Keratinocyte (primary cell): ENCODE measurements at regions not wholly inside any gene's neighbourhood (a gene's known extent, or its start where the extent isn't known, plus 50 kb on each side); places are given as distances from the start of the nearest gene placed in this dataset.

Experiments
- DNase-seq: peaks from one replicate; pipeline ENCODE4 v3.0.0-alpha.2; 2011; ENCODE audit warnings: low read depth, missing footprints, low spot score
- FAIRE-seq: peaks from 2 replicates; lab custom pipeline; 2011; peaks lifted over from hg19 to GRCh38; lab: Jason Lieb, UNC
- H2AFZ ChIP-seq: 2 replicates; pipeline ENCODE4 v1.6.0; 2012; ENCODE audit warnings: low read length, control low read depth, inconsistent platforms; ENCODE audit not compliant: control insufficient read depth
- H3K27ac ChIP-seq: 2 replicates; pipeline ENCODE4 v1.5.1; 2011; ENCODE audit warnings: low read length; ENCODE audit not compliant: control insufficient read depth, insufficient read depth
- H3K27me3 ChIP-seq: 3 replicates; pipeline ENCODE4 v1.6.0; 2011; ENCODE audit warnings: low read length; ENCODE audit not compliant: control insufficient read depth, insufficient read depth; ENCODE audit errors: extremely low read depth
- H3K36me3 ChIP-seq, 2 experiments: 2 replicates in 1 of 2; 3 replicates in 1 of 2; pipeline ENCODE4 v1.5.1; 2011; ENCODE audit warnings: low read length in 2 of 2, mild to moderate bottlenecking in 1 of 2; ENCODE audit not compliant: control insufficient read depth in 2 of 2, insufficient read depth in 2 of 2; ENCODE audit errors: extremely low read depth in 1 of 2
- H3K4me1 ChIP-seq: 3 replicates; pipeline ENCODE4 v1.5.1; 2011; ENCODE audit warnings: low read length; ENCODE audit not compliant: control insufficient read depth, insufficient read depth; ENCODE audit errors: extremely low read depth
- H3K4me2 ChIP-seq: 3 replicates; pipeline ENCODE4 v1.6.0; 2011; ENCODE audit warnings: low read depth, low read length; ENCODE audit not compliant: control insufficient read depth, insufficient read depth; ENCODE audit errors: extremely low read depth
- H3K4me3 ChIP-seq, 3 experiments: fragments of 200-600 bp in 1 of 3; sonication (generic) in 1 of 3; 2 replicates in 2 of 3; 3 replicates in 1 of 3; pipeline ENCODE4 v1.5.1; 2011 to 2016; ENCODE audit warnings: low read length in 3 of 3, mild to moderate bottlenecking in 3 of 3, control low read depth in 2 of 3, inconsistent platforms in 1 of 3, low read depth in 1 of 3, mixed read lengths in 1 of 3, mixed run types in 1 of 3, moderate library complexity in 1 of 3; ENCODE audit not compliant: control insufficient read depth in 2 of 3, insufficient read depth in 2 of 3; ENCODE audit errors: extremely low read depth in 1 of 3
- H3K79me2 ChIP-seq: 2 replicates; pipeline ENCODE4 v1.6.0; 2012; ENCODE audit warnings: low read length; ENCODE audit not compliant: control insufficient read depth, insufficient read depth
- H3K9ac ChIP-seq: 3 replicates; pipeline ENCODE4 v1.6.0; 2011; ENCODE audit warnings: low read length; ENCODE audit not compliant: control insufficient read depth, insufficient read depth; ENCODE audit errors: extremely low read depth
- H3K9me1 ChIP-seq: 3 replicates; pipeline ENCODE4 v1.6.0; 2011; ENCODE audit warnings: low read length; ENCODE audit not compliant: control insufficient read depth, insufficient read depth; ENCODE audit errors: extremely low read depth
- H3K9me3 ChIP-seq: 2 replicates; pipeline ENCODE4 v1.5.1; 2012; ENCODE audit warnings: low read depth, low read length; ENCODE audit not compliant: control insufficient read depth
- H4K20me1 ChIP-seq: 3 replicates; pipeline ENCODE4 v1.6.0; 2011; ENCODE audit warnings: low read length; ENCODE audit not compliant: control insufficient read depth, insufficient read depth; ENCODE audit errors: extremely low read depth
- CTCF ChIP-seq, 3 experiments: IDR thresholded peaks in 1 of 3; conservative IDR thresholded peaks in 1 of 3; optimal IDR thresholded peaks in 1 of 3; 2 replicates in 2 of 3; 3 replicates in 1 of 3; pipeline versions ENCODE3 to v1.5.1; 2011; ENCODE audit warnings: low read length in 3 of 3, mild to moderate bottlenecking in 3 of 3, moderate library complexity in 2 of 3, control low read depth in 1 of 3, inconsistent platforms in 1 of 3; ENCODE audit not compliant: insufficient read depth in 2 of 3; ENCODE audit errors: extremely low read depth in 1 of 3
- EZH2 ChIP-seq: IDR thresholded peaks from one replicate; pipeline ENCODE4 v1.6.1; 2012; ENCODE audit warnings: inconsistent platforms, mild to moderate bottlenecking, low read length, moderate library complexity
- dilution Hi-C: fragments of 300-500 bp; cut with MboI; formaldehyde crosslinking; loops from one replicate; pipeline ENCODE4 v1.7.0; 2020; ENCODE audit warnings: low sequenced_read_pairs; ENCODE audit not compliant: extremely low pct_ligation_motif_present

DNA sequence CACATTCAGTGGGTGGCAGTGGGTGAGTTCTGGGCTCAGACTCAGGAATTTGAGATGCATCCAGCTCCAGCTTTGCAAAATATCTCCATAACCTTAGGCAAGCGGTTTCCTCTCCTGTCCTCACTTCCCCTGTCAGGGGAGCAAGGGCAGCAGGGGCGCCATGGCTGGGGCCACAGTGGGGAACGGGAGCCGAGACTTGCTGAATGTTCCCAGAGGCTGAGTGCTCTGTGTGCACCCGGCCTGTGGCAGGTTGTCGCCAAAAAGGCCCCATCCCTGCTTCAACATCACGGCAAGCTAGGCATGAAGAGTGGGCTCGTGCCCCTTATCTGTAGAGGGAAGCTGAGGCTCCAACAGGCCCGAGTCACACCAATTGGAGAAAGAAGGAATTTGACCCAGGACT, 268.8 kb downstream of the NSG2 start:
- H3K4me2 ChIP-seq = no peak overlapping the region
- no peak for FAIRE-seq

DNA sequence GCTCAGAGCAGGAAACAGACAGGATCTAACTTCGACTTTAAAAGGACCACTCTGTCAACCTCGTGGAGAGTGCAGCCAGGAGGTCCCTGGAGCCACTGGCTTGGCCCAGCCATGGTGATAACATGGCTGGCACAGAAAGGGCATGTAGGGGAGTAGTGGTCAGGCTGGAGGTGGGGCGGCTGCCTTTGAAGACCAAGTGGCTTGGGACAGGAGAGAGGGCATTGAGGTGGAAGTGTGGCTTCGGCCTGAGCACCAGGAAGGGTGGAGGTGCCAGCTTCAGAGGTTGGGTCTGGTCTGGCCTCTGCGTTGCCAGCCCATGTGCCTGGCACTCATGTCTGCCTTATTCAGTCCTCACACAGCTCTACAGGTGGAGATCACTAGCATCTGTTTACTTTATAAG, 270.0 kb downstream of the NSG2 start:
- TF ChIP-seq CTCF (optimal IDR thresholded peaks at IDR 0.05 in 1 of 3, IDR thresholded peaks at IDR 0.05 in 1 of 3, conservative IDR thresholded peaks at IDR 0.05 in 1 of 3; ENCODE audit: extremely low read depth in 1 of 3, insufficient read depth in 2 of 3, low read length in 3 of 3) (no peak), EZH2 (no peak)
- H3K36me3 ChIP-seq = no peaks in the 10 kb centered on the region
- FAIRE-seq = no peak
- no peak overlapping the region for H3K27ac ChIP-seq
- H3K79me2 ChIP-seq = no peaks in the 10 kb centered on the region
- DNase-seq = no peak
- H3K4me2 ChIP-seq = no peak overlapping the region
- no peaks in the 10 kb centered on the region for H3K9me3 ChIP-seq
- no peak overlapping the region for H3K9ac ChIP-seq
- no peak overlapping the region for H2AFZ ChIP-seq
- H4K20me1 ChIP-seq = no peaks in the 10 kb centered on the region
- H3K27me3 ChIP-seq = peaks cover 6% of the 10 kb centered on the region
- no peaks in the 10 kb centered on the region for H3K4me1 ChIP-seq
- dilution Hi-C loops = no loop called here
- no peak overlapping the region for H3K4me3 ChIP-seq
- H3K9me1 ChIP-seq = no peaks in the 10 kb centered on the region

More for the DNA sequence above, 268.8 kb downstream of the NSG2 start:
- dilution Hi-C loops = no loop called here
- H3K4me1 ChIP-seq = no peaks in the 10 kb centered on the region
- no peaks in the 10 kb centered on the region for H4K20me1 ChIP-seq
- DNase-seq = no peak
- no peak overlapping the region for H3K4me3 ChIP-seq
- no peaks in the 10 kb centered on the region for H3K79me2 ChIP-seq
- H3K9ac ChIP-seq = no peak overlapping the region
- peaks cover 6% of the 10 kb centered on the region for H3K27me3 ChIP-seq
- no peak overlapping the region for H3K27ac ChIP-seq
- H2AFZ ChIP-seq = no peak overlapping the region
- no peaks in the 10 kb centered on the region for H3K9me1 ChIP-seq
- H3K36me3 ChIP-seq = no peaks in the 10 kb centered on the region
- no peaks in the 10 kb centered on the region for H3K9me3 ChIP-seq
- no peak for TF ChIP-seq EZH2
- no peak for TF ChIP-seq CTCF (optimal IDR thresholded peaks at IDR 0.05 in 1 of 3, IDR thresholded peaks at IDR 0.05 in 1 of 3, conservative IDR thresholded peaks at IDR 0.05 in 1 of 3; ENCODE audit: extremely low read depth in 1 of 3, insufficient read depth in 2 of 3, low read length in 3 of 3)
